HEK293T (cell line): ENCODE measurements at regions not wholly inside any gene's neighbourhood (a gene's known extent, or its start where the extent isn't known, plus 50 kb on each side); places are given as distances from the start of the nearest gene placed in this dataset.

Experiments used
- ELF4 ChIP-seq: fragments of 450-650 bp; IDR thresholded peaks from 2 replicates; pipeline ENCODE4 v1.6.1; 2017; ENCODE audit warnings: antibody characterized with exemption
- FOXM1 ChIP-seq: fragments of 450-650 bp; IDR thresholded peaks from 2 replicates; pipeline ENCODE4 v1.6.1; 2017; ENCODE audit warnings: mild to moderate bottlenecking, borderline replicate concordance
- HDGF ChIP-seq: fragments of 450-650 bp; IDR thresholded peaks from 2 replicates; pipeline ENCODE4 v1.6.1; 2017; ENCODE audit warnings: antibody characterized with exemption, borderline replicate concordance
- SP1 ChIP-seq: fragments of 450-650 bp; IDR thresholded peaks from 2 replicates; pipeline ENCODE4 v1.6.1; 2017
- SUZ12 ChIP-seq: fragments of 450-650 bp; IDR thresholded peaks from 2 replicates; pipeline ENCODE4 v1.6.1; 2016; ENCODE audit warnings: mild to moderate bottlenecking
- TARDBP ChIP-seq: fragments of 450-650 bp; IDR thresholded peaks from 2 replicates; pipeline ENCODE4 v1.6.1; 2016
- TF ChIP-seq, protein P1 (sequence below): fragments of 450-650 bp; IDR thresholded peaks from 2 replicates; pipeline ENCODE4 v1.6.1; 2016

DNA sequence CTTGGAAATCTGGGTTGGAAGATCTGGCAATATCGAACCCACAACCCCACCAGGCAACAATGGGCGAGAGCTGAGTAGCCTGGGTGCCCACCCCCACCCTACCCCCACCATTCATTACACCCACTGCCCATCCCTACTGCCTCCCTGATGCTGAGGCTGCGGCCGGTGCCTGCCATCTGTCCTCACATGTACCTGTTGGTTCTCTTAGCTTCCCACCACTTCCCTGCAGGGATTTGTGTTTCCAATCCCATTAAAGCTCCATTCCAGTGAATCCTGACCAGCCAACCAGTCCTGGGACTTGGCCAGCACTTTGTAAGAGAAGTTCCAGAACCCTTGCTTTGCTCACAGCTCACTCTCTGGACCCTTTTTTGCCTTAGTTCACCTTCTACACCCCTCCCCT lies 163.0 kb upstream of the SH3BP4 start:
- TF ChIP-seq HDGF (no peak), SP1 (no peak), FOXM1 (no peak), SUZ12 (no peak), TARDBP (no peak), ELF4 (no peak)
- TF ChIP-seq, protein P1, sequence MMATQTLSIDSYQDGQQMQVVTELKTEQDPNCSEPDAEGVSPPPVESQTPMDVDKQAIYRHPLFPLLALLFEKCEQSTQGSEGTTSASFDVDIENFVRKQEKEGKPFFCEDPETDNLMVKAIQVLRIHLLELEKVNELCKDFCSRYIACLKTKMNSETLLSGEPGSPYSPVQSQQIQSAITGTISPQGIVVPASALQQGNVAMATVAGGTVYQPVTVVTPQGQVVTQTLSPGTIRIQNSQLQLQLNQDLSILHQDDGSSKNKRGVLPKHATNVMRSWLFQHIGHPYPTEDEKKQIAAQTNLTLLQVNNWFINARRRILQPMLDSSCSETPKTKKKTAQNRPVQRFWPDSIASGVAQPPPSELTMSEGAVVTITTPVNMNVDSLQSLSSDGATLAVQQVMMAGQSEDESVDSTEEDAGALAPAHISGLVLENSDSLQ = no peak
